ENCODE measurements at regions not wholly inside any gene's neighbourhood (a gene's known extent, or its start where the extent isn't known, plus 50 kb on each side); places are given as distances from the start of the nearest gene placed in this dataset.

GRCh38 chr2:12498704-12499103 lies 218.0 kb upstream of the TRIB2 start:
- TF ChIP-seq CTCF (conservative IDR thresholded peaks at IDR 0.05) (no peak), EZH2 (IDR thresholded peaks at IDR 0.05; ENCODE audit: low read depth) (no peak)
